Keratinocyte (primary cell): ENCODE measurements at regions not wholly inside any gene's neighbourhood (a gene's known extent, or its start where the extent isn't known, plus 50 kb on each side); places are given as distances from the start of the nearest gene placed in this dataset.

ENCODE experiments used
- DNase-seq: peaks from one replicate; pipeline ENCODE4 v3.0.0-alpha.2; 2011; ENCODE audit warnings: low read depth, missing footprints, low spot score
- FAIRE-seq: peaks from 2 replicates; lab custom pipeline; 2011; peaks lifted over from hg19 to GRCh38; lab: Jason Lieb, UNC
- H2AFZ ChIP-seq: 2 replicates; pipeline ENCODE4 v1.6.0; 2012; ENCODE audit warnings: low read length, control low read depth, inconsistent platforms; ENCODE audit not compliant: control insufficient read depth
- H3K27ac ChIP-seq: 2 replicates; pipeline ENCODE4 v1.5.1; 2011; ENCODE audit warnings: low read length; ENCODE audit not compliant: control insufficient read depth, insufficient read depth
- H3K27me3 ChIP-seq: 3 replicates; pipeline ENCODE4 v1.6.0; 2011; ENCODE audit warnings: low read length; ENCODE audit not compliant: control insufficient read depth, insufficient read depth; ENCODE audit errors: extremely low read depth
- H3K36me3 ChIP-seq, 2 experiments: 2 replicates in 1 of 2; 3 replicates in 1 of 2; pipeline ENCODE4 v1.5.1; 2011; ENCODE audit warnings: low read length in 2 of 2, mild to moderate bottlenecking in 1 of 2; ENCODE audit not compliant: control insufficient read depth in 2 of 2, insufficient read depth in 2 of 2; ENCODE audit errors: extremely low read depth in 1 of 2
- H3K4me1 ChIP-seq: 3 replicates; pipeline ENCODE4 v1.5.1; 2011; ENCODE audit warnings: low read length; ENCODE audit not compliant: control insufficient read depth, insufficient read depth; ENCODE audit errors: extremely low read depth
- H3K4me2 ChIP-seq: 3 replicates; pipeline ENCODE4 v1.6.0; 2011; ENCODE audit warnings: low read depth, low read length; ENCODE audit not compliant: control insufficient read depth, insufficient read depth; ENCODE audit errors: extremely low read depth
- H3K4me3 ChIP-seq, 3 experiments: fragments of 200-600 bp in 1 of 3; sonication (generic) in 1 of 3; 2 replicates in 2 of 3; 3 replicates in 1 of 3; pipeline ENCODE4 v1.5.1; 2011 to 2016; ENCODE audit warnings: low read length in 3 of 3, mild to moderate bottlenecking in 3 of 3, control low read depth in 2 of 3, inconsistent platforms in 1 of 3, low read depth in 1 of 3, mixed read lengths in 1 of 3, mixed run types in 1 of 3, moderate library complexity in 1 of 3; ENCODE audit not compliant: control insufficient read depth in 2 of 3, insufficient read depth in 2 of 3; ENCODE audit errors: extremely low read depth in 1 of 3
- H3K79me2 ChIP-seq: 2 replicates; pipeline ENCODE4 v1.6.0; 2012; ENCODE audit warnings: low read length; ENCODE audit not compliant: control insufficient read depth, insufficient read depth
- H3K9ac ChIP-seq: 3 replicates; pipeline ENCODE4 v1.6.0; 2011; ENCODE audit warnings: low read length; ENCODE audit not compliant: control insufficient read depth, insufficient read depth; ENCODE audit errors: extremely low read depth
- H3K9me1 ChIP-seq: 3 replicates; pipeline ENCODE4 v1.6.0; 2011; ENCODE audit warnings: low read length; ENCODE audit not compliant: control insufficient read depth, insufficient read depth; ENCODE audit errors: extremely low read depth
- H3K9me3 ChIP-seq: 2 replicates; pipeline ENCODE4 v1.5.1; 2012; ENCODE audit warnings: low read depth, low read length; ENCODE audit not compliant: control insufficient read depth
- H4K20me1 ChIP-seq: 3 replicates; pipeline ENCODE4 v1.6.0; 2011; ENCODE audit warnings: low read length; ENCODE audit not compliant: control insufficient read depth, insufficient read depth; ENCODE audit errors: extremely low read depth
- CTCF ChIP-seq, 3 experiments: IDR thresholded peaks in 1 of 3; conservative IDR thresholded peaks in 1 of 3; optimal IDR thresholded peaks in 1 of 3; 2 replicates in 2 of 3; 3 replicates in 1 of 3; pipeline versions ENCODE3 to v1.5.1; 2011; ENCODE audit warnings: low read length in 3 of 3, mild to moderate bottlenecking in 3 of 3, moderate library complexity in 2 of 3, control low read depth in 1 of 3, inconsistent platforms in 1 of 3; ENCODE audit not compliant: insufficient read depth in 2 of 3; ENCODE audit errors: extremely low read depth in 1 of 3
- EZH2 ChIP-seq: IDR thresholded peaks from one replicate; pipeline ENCODE4 v1.6.1; 2012; ENCODE audit warnings: inconsistent platforms, mild to moderate bottlenecking, low read length, moderate library complexity
- dilution Hi-C: fragments of 300-500 bp; cut with MboI; formaldehyde crosslinking; loops from one replicate; pipeline ENCODE4 v1.7.0; 2020; ENCODE audit warnings: low sequenced_read_pairs; ENCODE audit not compliant: extremely low pct_ligation_motif_present

DNA sequence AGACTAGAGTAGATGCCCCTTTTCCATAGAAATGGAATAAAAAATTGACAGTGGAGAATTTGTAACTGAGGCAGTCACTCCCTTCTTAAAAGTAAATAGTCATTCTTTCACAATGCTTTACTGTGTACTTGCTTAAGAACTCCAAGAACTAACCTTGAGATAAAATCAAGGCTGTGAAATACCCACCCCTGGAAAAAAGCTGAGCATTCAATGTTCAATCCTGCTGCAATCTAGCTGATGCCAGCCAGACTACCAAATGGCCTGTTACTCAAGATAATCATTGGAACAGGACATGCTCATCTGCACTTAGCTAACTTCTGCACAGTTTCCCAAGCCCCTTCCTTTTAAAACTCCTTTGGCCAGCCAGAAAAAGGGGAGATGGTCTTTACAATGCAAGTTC lies 367.4 kb upstream of the GULP1 start:
- H3K4me3 ChIP-seq: no peak overlapping the region
- no peak overlapping the region for H2AFZ ChIP-seq
- H3K79me2 ChIP-seq: no peaks in the 10 kb centered on the region
- H3K27me3 ChIP-seq: no peaks in the 10 kb centered on the region
- no peaks in the 10 kb centered on the region for H3K36me3 ChIP-seq
- H3K9ac ChIP-seq: no peak overlapping the region
- no peaks in the 10 kb centered on the region for H4K20me1 ChIP-seq
- no peak for FAIRE-seq
- H3K9me1 ChIP-seq: no peaks in the 10 kb centered on the region
- H3K9me3 ChIP-seq: no peaks in the 10 kb centered on the region
- no peak overlapping the region for H3K27ac ChIP-seq
- no peak for DNase-seq
- TF ChIP-seq CTCF (optimal IDR thresholded peaks at IDR 0.05 in 1 of 3, IDR thresholded peaks at IDR 0.05 in 1 of 3, conservative IDR thresholded peaks at IDR 0.05 in 1 of 3; ENCODE audit: extremely low read depth in 1 of 3, insufficient read depth in 2 of 3, low read length in 3 of 3): no peak
- no peak for TF ChIP-seq EZH2
- dilution Hi-C loops: no loop called here
- no peaks in the 10 kb centered on the region for H3K4me1 ChIP-seq
- no peak overlapping the region for H3K4me2 ChIP-seq

GRCh38 chr2:187934236-187934635 lies 357.4 kb upstream of the GULP1 start:
- no peak overlapping the region for H3K4me3 ChIP-seq
- no peaks in the 10 kb centered on the region for H3K36me3 ChIP-seq
- TF ChIP-seq EZH2 (no peak), CTCF (optimal IDR thresholded peaks at IDR 0.05 in 1 of 3, IDR thresholded peaks at IDR 0.05 in 1 of 3, conservative IDR thresholded peaks at IDR 0.05 in 1 of 3; ENCODE audit: extremely low read depth in 1 of 3, insufficient read depth in 2 of 3, low read length in 3 of 3) (no peak)
- no peak overlapping the region for H3K9ac ChIP-seq
- no peak overlapping the region for H2AFZ ChIP-seq
- H3K27me3 ChIP-seq: no peaks in the 10 kb centered on the region
- no peak for DNase-seq
- no peak overlapping the region for H3K27ac ChIP-seq
- FAIRE-seq: no peak
- no peaks in the 10 kb centered on the region for H3K9me3 ChIP-seq
- dilution Hi-C loops: no loop called here
- H4K20me1 ChIP-seq: no peaks in the 10 kb centered on the region
- no peaks in the 10 kb centered on the region for H3K79me2 ChIP-seq
- no peak overlapping the region for H3K4me2 ChIP-seq
- no peaks in the 10 kb centered on the region for H3K4me1 ChIP-seq
- H3K9me1 ChIP-seq: no peaks in the 10 kb centered on the region
